ENCODE measurements at regions not wholly inside any gene's neighbourhood (a gene's known extent, or its start where the extent isn't known, plus 50 kb on each side); places are given as distances from the start of the nearest gene placed in this dataset.

- Histone ChIP-seq H4K20me1 (ENCODE audit: insufficient read depth, low read length) (no peaks in the 10 kb centered on the region), H3K9me3 (ENCODE audit: insufficient read depth, low read length, severe bottlenecking) (peaks cover 6% of the 10 kb centered on the region), H3K27ac (ENCODE audit: low read length) (peak overlapping the region; percentile 61), H3K27me3 (ENCODE audit: insufficient read depth, low read length, poor library complexity) (no peaks in the 10 kb centered on the region), H3K79me2 (ENCODE audit: insufficient read depth, low read length) (no peaks in the 10 kb centered on the region), H3K4me2 (ENCODE audit: insufficient read depth, low read length) (no peak overlapping the region), H3K36me3 (ENCODE audit: insufficient read depth, low read length) (no peaks in the 10 kb centered on the region), H3K9ac (ENCODE audit: low read depth, low read length) (no peak overlapping the region), H2AFZ (ENCODE audit: low read depth, low read length) (peak overlapping the region; percentile 45), H3K4me3 (ENCODE audit: low read depth in 1 of 2, low read length in 2 of 2) (no peak overlapping the region), H3K4me1 (ENCODE audit: insufficient read depth, low read length) (peaks cover 8% of the 10 kb centered on the region)
- DNase-seq: no peak
- ATAC-seq (ENCODE audit: insufficient read depth, low read depth): no peak
- TF ChIP-seq EZH2 (IDR thresholded peaks at IDR 0.05; ENCODE audit: borderline replicate concordance, low read depth, low read length, severe bottlenecking): no peak
- no peak for TF ChIP-seq CTCF (IDR thresholded peaks at IDR 0.05; ENCODE audit: borderline replicate concordance, extremely low read depth, low read length, poor library complexity, severe bottlenecking)
Measured at GRCh38 chr4:65096630-65097029, 573.7 kb downstream of the EPHA5 start.

GRCh38 chr4:65089666-65090065 lies 580.6 kb downstream of the EPHA5 start:
- no peaks in the 10 kb centered on the region for H3K4me1 ChIP-seq (ENCODE audit: insufficient read depth, low read length)
- no peaks in the 10 kb centered on the region for H3K79me2 ChIP-seq (ENCODE audit: insufficient read depth, low read length)
- H4K20me1 ChIP-seq (ENCODE audit: insufficient read depth, low read length): no peaks in the 10 kb centered on the region
- H2AFZ ChIP-seq (ENCODE audit: low read depth, low read length): 0 out of 2 replicates have a peak overlapping the region, but pooled peaks have one; percentile 13
- H3K27me3 ChIP-seq (ENCODE audit: insufficient read depth, low read length, poor library complexity): no peaks in the 10 kb centered on the region
- ATAC-seq (ENCODE audit: insufficient read depth, low read depth) (peak; percentile 50; the same call in 2 of the 3 replicates), DNase-seq (no peak)
- no peaks in the 10 kb centered on the region for H3K36me3 ChIP-seq (ENCODE audit: insufficient read depth, low read length)
- no peak overlapping the region for H3K27ac ChIP-seq (ENCODE audit: low read length)
- H3K4me3 ChIP-seq (ENCODE audit: low read depth in 1 of 2, low read length in 2 of 2): no peak overlapping the region
- H3K4me2 ChIP-seq (ENCODE audit: insufficient read depth, low read length): no peak overlapping the region
- TF ChIP-seq EZH2 (IDR thresholded peaks at IDR 0.05; ENCODE audit: borderline replicate concordance, low read depth, low read length, severe bottlenecking) (no peak), CTCF (IDR thresholded peaks at IDR 0.05; ENCODE audit: borderline replicate concordance, extremely low read depth, low read length, poor library complexity, severe bottlenecking) (peak; percentile 40)
- H3K9me3 ChIP-seq (ENCODE audit: insufficient read depth, low read length, severe bottlenecking): peaks cover 12% of the 10 kb centered on the region
- no peak overlapping the region for H3K9ac ChIP-seq (ENCODE audit: low read depth, low read length)

- Histone ChIP-seq H3K9me3 (ENCODE audit: insufficient read depth, low read length, severe bottlenecking) (peaks cover 9% of the 10 kb centered on the region), H3K9ac (ENCODE audit: low read depth, low read length) (no peak overlapping the region), H3K79me2 (ENCODE audit: insufficient read depth, low read length) (no peaks in the 10 kb centered on the region), H2AFZ (ENCODE audit: low read depth, low read length) (peak overlapping the region; percentile 47), H4K20me1 (ENCODE audit: insufficient read depth, low read length) (no peaks in the 10 kb centered on the region), H3K27me3 (ENCODE audit: insufficient read depth, low read length, poor library complexity) (no peaks in the 10 kb centered on the region), H3K27ac (ENCODE audit: low read length) (no peak overlapping the region), H3K4me3 (ENCODE audit: low read depth in 1 of 2, low read length in 2 of 2) (no peak overlapping the region), H3K4me2 (ENCODE audit: insufficient read depth, low read length) (no peak overlapping the region), H3K4me1 (ENCODE audit: insufficient read depth, low read length) (peaks cover 10% of the 10 kb centered on the region), H3K36me3 (ENCODE audit: insufficient read depth, low read length) (no peaks in the 10 kb centered on the region)
- no peak for DNase-seq
- TF ChIP-seq EZH2 (IDR thresholded peaks at IDR 0.05; ENCODE audit: borderline replicate concordance, low read depth, low read length, severe bottlenecking) (no peak), CTCF (IDR thresholded peaks at IDR 0.05; ENCODE audit: borderline replicate concordance, extremely low read depth, low read length, poor library complexity, severe bottlenecking) (no peak)
- no peak for ATAC-seq (ENCODE audit: insufficient read depth, low read depth)
Measured at GRCh38 chr4:65083076-65083475, 587.2 kb downstream of the EPHA5 start.

GRCh38 chr4:65071564-65071963 lies 598.7 kb downstream of the EPHA5 start:
- Histone ChIP-seq H3K4me3 (ENCODE audit: low read depth in 1 of 2, low read length in 2 of 2) (no peak overlapping the region), H3K27me3 (ENCODE audit: insufficient read depth, low read length, poor library complexity) (no peaks in the 10 kb centered on the region), H3K27ac (ENCODE audit: low read length) (no peak overlapping the region), H3K9me3 (ENCODE audit: insufficient read depth, low read length, severe bottlenecking) (peaks cover 2% of the 10 kb centered on the region), H2AFZ (ENCODE audit: low read depth, low read length) (0 out of 2 replicates have a peak overlapping the region, but pooled peaks have one; percentile 26), H3K36me3 (ENCODE audit: insufficient read depth, low read length) (no peaks in the 10 kb centered on the region), H3K4me1 (ENCODE audit: insufficient read depth, low read length) (no peaks in the 10 kb centered on the region), H3K4me2 (ENCODE audit: insufficient read depth, low read length) (no peak overlapping the region), H3K79me2 (ENCODE audit: insufficient read depth, low read length) (no peaks in the 10 kb centered on the region), H4K20me1 (ENCODE audit: insufficient read depth, low read length) (no peaks in the 10 kb centered on the region), H3K9ac (ENCODE audit: low read depth, low read length) (no peak overlapping the region)
- ATAC-seq (ENCODE audit: insufficient read depth, low read depth): no peak
- TF ChIP-seq EZH2 (IDR thresholded peaks at IDR 0.05; ENCODE audit: borderline replicate concordance, low read depth, low read length, severe bottlenecking): no peak
- no peak for TF ChIP-seq CTCF (IDR thresholded peaks at IDR 0.05; ENCODE audit: borderline replicate concordance, extremely low read depth, low read length, poor library complexity, severe bottlenecking)
- DNase-seq: no peak
